ENCODE measurements at regions not wholly inside any gene's neighbourhood (a gene's known extent, or its start where the extent isn't known, plus 50 kb on each side); places are given as distances from the start of the nearest gene placed in this dataset.

- no peak for DNase-seq (ENCODE audit: low read depth in 2 of 3, low spot score in 1 of 3)
Measured at GRCh38 chrX:97763981-97764380, 880.3 kb downstream of the RPA4 start.

GRCh38 chrX:97766501-97767095 lies 882.9 kb downstream of the RPA4 start:
- DNase-seq (ENCODE audit: low read depth in 2 of 3, low spot score in 1 of 3), result no peak

DNA sequence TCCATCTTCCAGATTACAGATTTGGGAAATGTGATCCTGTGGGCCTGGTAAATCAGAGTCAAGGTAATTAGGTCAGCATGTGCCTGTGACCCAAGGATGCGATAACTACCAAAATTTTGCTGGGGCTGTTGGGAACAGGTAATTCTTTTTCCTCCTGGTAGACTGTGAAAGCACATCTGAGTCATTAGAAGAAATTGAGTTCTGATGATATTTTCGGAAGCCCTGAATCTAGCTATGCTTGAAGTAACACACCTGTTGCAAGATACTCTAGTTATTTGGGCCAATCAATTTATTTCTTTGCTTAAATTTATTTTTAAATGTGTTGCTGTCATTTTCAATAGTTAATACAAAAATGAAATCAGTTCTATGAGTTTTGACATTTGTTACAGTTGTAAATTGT lies 903.6 kb downstream of the RPA4 start:
- DNase-seq (ENCODE audit: low read depth in 2 of 3, low spot score in 1 of 3), result no peak

GRCh38 chrX:97787849-97788248 lies 904.1 kb downstream of the RPA4 start:
- DNase-seq (ENCODE audit: low read depth in 2 of 3, low spot score in 1 of 3), result no peak

DNA sequence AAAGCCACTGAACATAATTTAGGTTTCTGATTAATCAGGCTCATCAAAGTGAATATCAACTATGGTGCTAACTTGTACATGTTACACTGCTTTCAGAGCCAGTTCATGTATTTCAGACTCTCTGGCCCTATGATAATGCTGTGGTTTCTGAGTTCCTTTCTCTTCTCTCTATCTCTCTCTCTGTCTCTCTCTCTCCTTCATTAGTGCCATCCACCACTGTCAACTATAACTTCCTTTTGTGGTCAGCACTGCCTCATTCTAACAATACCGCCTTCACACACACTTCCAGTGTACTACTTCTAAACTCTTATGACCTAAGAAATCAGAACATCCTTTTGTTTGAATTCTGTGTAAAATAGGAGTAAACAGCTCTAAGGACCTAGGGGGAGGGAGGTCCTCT lies 907.1 kb downstream of the RPA4 start:
- no peak for DNase-seq (ENCODE audit: low read depth in 2 of 3, low spot score in 1 of 3)

DNA sequence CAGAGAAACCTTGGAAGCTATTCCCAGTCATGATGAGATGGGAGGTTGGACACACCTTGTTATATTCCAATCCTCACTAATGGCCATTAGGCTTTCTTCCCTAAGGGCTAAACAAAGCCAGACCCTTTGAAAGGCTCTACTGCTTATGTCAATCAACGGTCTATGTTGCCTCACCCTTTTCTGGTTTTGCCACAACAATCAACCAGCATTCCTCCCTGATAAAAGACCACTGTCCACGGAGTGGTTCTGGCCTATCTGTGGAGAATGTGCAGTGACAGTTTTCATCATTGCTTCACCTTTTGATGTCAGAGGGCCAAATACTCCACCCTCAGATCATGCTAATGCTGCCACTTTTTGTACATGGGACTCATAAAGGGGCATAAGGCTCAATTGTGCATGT lies 913.4 kb downstream of the RPA4 start:
- no peak for DNase-seq (ENCODE audit: low read depth in 2 of 3, low spot score in 1 of 3)

DNA sequence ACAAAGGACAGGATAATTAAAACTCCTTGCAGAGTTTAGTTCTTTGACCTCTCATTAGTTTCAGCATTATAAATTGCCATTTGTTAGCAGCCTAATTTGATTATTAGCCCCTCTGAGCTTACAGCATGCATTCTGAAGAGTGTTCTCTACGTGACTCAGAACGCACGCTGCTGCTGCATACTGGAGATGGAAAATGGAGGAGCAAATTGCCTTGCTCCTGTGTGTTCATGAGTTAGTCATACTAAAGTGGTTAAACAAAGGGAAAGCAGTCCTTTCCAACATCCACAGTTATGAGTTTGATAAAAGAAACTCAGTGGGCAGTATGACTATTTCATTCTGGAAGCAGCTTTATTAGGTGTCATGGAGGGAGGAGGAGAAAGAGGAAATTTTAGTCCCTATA lies 922.5 kb downstream of the RPA4 start:
- no peak for DNase-seq (ENCODE audit: low read depth in 2 of 3, low spot score in 1 of 3)

GRCh38 chrX:97806946-97807345 lies 923.2 kb downstream of the RPA4 start:
- no peak for DNase-seq (ENCODE audit: low read depth in 2 of 3, low spot score in 1 of 3)

DNA sequence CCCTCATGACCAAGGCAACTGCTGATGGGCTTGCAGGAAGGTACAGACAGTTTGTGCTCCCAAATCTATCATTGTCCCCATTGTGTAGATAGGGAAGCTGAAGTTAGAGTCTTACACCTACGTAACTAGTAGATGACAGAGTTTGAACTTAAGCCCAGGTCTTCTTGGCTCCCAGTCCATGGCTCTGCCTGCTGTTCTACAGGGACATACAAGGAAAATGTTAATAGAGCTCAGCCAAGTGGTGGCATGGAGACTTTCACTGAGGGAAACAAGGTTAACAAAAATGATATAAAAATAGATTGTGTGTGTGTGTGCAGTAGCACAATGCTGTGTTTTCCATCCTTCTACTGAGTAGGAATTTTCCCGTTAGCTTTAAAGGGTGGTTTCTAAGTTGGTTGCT lies 936.5 kb downstream of the RPA4 start:
- no peak for DNase-seq (ENCODE audit: low read depth in 2 of 3, low spot score in 1 of 3)

DNA sequence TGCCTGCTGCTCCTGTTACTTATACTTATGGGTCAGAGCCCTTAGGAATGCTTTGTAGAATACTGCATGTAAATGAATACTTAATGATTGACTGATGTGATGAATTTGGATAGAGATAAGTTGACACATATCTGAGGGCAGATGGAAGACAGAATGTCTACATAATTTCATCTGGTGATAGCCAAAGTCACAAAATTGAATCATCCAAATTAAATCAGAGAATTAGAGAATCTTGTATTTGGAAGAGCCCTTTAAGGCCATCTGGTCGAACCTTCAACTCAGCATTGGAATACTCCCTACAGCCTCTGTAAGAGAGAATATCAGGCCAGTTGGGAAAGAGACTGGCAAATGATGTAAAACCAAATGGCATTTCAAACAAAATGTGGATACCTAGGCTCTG lies 944.8 kb downstream of the RPA4 start:
- no peak for DNase-seq (ENCODE audit: low read depth in 2 of 3, low spot score in 1 of 3)

- DNase-seq (ENCODE audit: low read depth in 2 of 3, low spot score in 1 of 3), result no peak
Measured at GRCh38 chrX:97835969-97836368, 952.3 kb downstream of the RPA4 start.

GRCh38 chrX:97841544-97842179 lies 958.0 kb downstream of the RPA4 start:
- no peak for DNase-seq (ENCODE audit: low read depth in 2 of 3, low spot score in 1 of 3)

DNA sequence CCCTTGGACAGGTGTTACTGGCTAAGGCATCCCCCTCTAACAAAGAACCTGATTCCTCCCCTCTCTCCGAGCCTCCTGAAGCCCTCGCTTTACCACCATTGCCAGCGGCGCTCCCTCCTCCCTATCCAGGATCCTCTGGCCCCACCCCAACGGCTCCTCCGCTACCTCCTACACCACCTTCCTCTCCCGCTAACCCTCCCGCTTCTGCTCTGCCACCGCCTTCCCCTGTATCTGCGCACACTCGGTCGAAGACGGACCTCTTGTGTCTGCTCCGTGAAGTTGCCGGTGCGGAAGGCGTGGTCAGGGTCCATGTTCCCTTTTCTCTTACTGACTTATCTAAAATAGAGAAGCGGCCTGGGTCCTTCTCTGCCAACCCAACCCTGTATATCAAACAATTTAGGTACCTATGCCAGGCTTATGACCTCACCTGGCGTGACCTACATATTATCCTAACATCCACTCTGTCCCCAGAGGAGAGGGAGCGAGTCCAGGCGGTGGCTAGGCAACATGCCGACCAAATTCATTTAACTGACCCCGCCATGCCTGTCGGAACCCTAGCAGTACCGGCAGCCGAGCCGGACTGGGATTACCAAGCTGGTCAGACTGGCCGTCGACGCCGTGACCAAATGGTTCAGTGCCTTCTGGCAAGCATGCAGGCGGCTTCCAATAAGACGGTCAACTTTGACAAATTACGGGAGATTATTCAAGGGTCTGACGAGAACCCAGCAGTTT lies 958.9 kb downstream of the RPA4 start:
- DNase-seq (ENCODE audit: low read depth in 2 of 3, low spot score in 1 of 3), result no peak

DNA sequence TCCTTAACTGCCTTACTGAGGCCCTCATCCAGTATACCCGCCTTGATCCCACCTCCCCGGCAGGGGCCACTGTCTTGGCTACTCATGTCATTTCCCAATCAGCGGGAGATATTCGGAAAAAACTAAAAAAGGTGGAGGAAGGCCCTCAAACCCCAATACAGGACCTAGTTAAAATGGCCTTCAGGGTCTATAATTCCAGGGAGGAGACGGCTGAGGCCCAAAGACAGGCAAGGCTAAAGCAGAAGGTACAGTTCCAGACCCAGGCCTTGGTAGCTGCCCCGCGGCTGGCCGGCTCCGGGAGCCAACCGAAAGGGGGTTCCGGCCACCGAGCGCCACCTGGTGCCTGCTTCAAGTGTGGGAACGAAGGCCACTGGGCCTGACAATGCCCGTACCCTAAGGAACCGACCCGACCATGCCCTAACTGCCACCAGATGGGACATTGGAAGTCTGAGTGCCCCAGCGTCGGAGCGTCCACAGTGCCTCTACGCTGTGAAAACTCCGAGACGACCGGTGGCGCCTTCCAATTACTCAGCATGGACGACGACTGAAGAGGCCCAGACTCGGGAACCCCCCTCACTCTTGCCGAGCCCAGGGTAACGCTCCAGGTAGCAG lies 959.6 kb downstream of the RPA4 start:
- no peak for DNase-seq (ENCODE audit: low read depth in 2 of 3, low spot score in 1 of 3)

DNA sequence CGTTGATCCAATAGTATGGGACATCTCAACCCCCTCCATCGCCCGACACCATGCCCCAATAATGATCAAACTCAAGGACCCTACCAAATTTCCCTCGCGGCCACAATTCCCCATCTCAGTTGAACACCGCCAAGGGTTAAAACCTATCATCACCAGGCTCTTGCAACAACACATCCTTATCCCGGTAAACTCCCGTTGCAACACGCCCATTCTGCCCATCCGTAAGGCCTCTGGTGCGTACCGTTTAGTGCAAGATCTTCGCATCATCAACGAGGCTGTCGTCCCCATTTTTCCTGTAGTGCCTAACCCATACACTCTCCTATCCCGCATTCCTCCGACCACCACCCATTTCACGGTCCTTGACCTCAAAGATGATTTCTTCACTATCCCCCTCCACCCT lies 960.5 kb downstream of the RPA4 start:
- DNase-seq (ENCODE audit: low read depth in 2 of 3, low spot score in 1 of 3), result no peak

DNA sequence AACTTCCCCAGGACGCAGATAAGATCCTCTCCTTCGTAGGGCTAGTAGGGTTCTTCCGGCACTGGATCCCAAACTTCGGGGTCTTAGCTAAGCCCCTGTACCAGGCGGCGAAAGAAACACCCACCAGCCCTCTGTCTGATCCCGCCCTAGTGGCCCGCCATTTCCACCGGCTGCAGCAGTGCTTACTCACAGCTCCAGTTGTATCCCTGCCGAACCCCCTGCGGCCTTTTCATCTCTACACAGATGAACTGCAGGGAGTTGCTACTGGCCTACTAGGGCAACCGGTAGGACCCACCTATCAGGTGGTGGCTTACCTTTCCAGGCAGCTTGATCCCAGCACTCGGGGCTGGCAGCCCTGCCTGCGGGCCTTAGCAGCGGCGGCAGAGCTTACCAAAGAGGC lies 961.2 kb downstream of the RPA4 start:
- no peak for DNase-seq (ENCODE audit: low read depth in 2 of 3, low spot score in 1 of 3)

DNA sequence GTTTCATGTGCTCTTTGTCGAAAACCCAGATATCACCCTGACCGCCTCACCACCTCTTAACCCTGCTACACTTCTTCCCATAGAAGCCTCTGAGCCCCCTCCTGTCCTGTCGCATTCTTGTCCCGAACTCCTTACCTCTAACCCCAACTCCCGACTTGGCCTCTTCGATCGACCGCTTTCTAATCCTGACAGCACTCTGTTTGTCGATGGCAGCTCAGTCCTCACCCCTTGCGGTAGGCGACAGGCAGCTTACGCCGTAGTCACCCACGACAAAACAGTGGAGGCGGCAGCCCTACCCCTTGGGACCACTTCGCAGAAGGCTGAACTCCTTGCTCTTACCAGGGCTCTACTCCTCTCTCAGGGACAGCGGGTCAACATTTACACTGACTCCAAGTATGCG lies 961.7 kb downstream of the RPA4 start:
- no peak for DNase-seq (ENCODE audit: low read depth in 2 of 3, low spot score in 1 of 3)

GRCh38 chrX:97846228-97846627 lies 962.5 kb downstream of the RPA4 start:
- DNase-seq (ENCODE audit: low read depth in 2 of 3, low spot score in 1 of 3), result no peak

DNA sequence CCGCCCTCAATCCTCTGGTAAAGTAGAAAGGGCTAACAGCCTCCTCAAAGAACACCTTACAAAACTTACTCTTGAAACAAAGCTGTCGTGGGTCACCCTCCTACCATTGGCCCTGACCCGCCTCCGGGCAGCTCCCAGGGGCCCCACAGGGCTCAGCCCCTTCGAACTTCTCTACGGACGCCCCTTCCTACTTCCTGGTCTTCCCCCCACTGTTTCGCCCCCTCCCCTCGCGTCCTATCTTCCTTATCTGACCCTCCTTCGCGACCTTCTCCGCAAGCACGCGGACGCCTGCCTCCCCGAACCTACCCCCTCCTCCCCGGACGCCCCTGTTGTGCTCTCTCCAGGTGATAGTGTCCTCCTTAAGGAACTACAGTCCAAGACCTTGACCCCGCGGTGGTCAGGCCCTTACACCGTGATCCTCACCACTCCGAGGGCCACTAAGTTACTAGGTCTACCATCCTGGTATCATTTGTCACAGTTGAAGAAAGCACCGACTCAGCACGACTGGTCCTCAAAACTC lies 963.1 kb downstream of the RPA4 start:
- DNase-seq (ENCODE audit: low read depth in 2 of 3, low spot score in 1 of 3), result no peak

DNA sequence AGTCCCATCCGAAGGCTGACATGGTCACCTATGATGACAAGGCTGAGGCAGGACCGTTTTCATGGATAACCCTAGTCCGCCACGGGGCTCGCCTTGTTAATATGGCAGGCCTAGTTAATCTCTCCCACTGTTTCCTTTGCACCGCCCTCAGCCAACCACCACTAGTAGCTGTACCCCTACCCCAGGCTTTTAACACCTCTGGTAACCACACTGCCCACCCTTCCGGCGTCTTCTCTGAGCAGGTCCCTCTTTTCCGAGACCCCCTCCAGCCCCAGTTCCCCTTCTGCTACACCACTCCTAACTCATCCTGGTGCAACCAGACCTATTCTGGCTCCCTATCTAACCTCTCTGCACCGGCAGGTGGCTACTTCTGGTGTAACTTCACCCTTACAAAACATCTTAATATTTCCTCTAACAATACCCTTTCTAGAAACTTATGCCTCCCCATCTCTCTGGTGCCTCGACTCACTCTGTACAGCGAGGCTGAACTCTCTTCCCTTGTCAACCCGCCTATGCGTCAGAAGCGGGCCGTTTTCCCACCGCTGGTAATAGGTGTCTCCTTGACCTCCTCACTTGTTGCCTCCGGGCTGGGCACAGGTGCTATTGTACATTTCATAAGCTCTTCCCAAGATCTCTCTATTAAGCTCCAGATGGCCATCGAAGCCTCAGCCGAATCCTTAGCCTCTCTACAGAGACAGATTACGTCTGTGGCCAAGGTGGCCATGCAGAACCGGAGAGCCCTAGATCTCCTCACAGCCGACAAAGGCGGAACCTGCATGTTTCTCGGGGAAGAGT lies 964.4 kb downstream of the RPA4 start:
- no peak for DNase-seq (ENCODE audit: low read depth in 2 of 3, low spot score in 1 of 3)

DNA sequence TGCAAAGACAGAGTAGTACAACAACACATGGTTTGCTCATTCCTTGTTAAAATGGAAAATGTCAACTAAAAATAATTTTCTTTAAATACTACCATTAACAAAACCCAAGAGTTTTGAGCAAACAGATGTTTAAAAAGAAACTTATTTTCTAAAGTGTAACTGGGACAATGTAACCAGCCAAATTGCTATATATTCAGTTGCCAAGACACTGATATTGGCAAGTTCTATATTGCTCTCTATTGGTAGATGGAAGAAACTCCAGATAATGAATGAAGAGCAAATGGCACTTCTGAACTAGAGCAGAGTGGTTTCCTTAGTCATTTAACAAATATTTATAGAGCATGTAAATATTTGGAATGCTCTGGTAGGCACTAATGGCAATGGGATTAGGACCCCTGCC lies 966.2 kb downstream of the RPA4 start:
- no peak for DNase-seq (ENCODE audit: low read depth in 2 of 3, low spot score in 1 of 3)
